Neuronal stem cell (in vitro differentiated cells): ENCODE measurements at regions not wholly inside any gene's neighbourhood (a gene's known extent, or its start where the extent isn't known, plus 50 kb on each side); places are given as distances from the start of the nearest gene placed in this dataset.

Experiments used
- DNase-seq: peaks from one replicate; pipeline ENCODE4 v3.0.0-alpha.2; 2013; ENCODE audit warnings: low spot score
- H2AFZ ChIP-seq: one replicate; pipeline ENCODE4 v1.6.1; 2013; ENCODE audit warnings: mild to moderate bottlenecking, low read length, inconsistent platforms
- H2AK5ac ChIP-seq: 2 replicates; pipeline ENCODE4 v1.6.1; 2013; ENCODE audit warnings: low read depth, mild to moderate bottlenecking, inconsistent platforms, low read length, moderate library complexity, mixed read lengths
- H2BK120ac ChIP-seq: 2 replicates; pipeline ENCODE4 v1.6.1; 2013; ENCODE audit warnings: low read depth, mild to moderate bottlenecking, inconsistent platforms, low read length, moderate library complexity, mixed read lengths
- H2BK12ac ChIP-seq: one replicate; pipeline ENCODE4 v1.6.1; 2013; ENCODE audit warnings: low read length, inconsistent platforms
- H2BK15ac ChIP-seq: 2 replicates; pipeline ENCODE4 v1.6.1; 2013; ENCODE audit warnings: mild to moderate bottlenecking, low read length, inconsistent platforms, mixed read lengths
- H2BK5ac ChIP-seq: one replicate; pipeline ENCODE4 v1.6.1; 2013; ENCODE audit warnings: inconsistent platforms, mild to moderate bottlenecking, low read length, moderate library complexity
- H3K14ac ChIP-seq: one replicate; pipeline ENCODE4 v1.6.1; 2013; ENCODE audit warnings: low read length, inconsistent platforms
- H3K18ac ChIP-seq: 2 replicates; pipeline ENCODE4 v1.6.1; 2013; ENCODE audit warnings: low read length, inconsistent platforms
- H3K23ac ChIP-seq: 2 replicates; pipeline ENCODE4 v1.6.1; 2013; ENCODE audit warnings: low read depth, mild to moderate bottlenecking, mixed read lengths, low read length, inconsistent platforms; ENCODE audit not compliant: poor library complexity
- H3K27ac ChIP-seq: replicated peaks from 3 replicates; pipeline ENCODE4 v1.5.1; 2013; ENCODE audit warnings: low read length, inconsistent platforms
- H3K27me3 ChIP-seq, 3 experiments: 2 replicates each; pipeline ENCODE4 v1.6.1; 2013; ENCODE audit warnings: low read length in 3 of 3, mild to moderate bottlenecking in 2 of 3, inconsistent platforms in 1 of 3, low read depth in 1 of 3, mixed read lengths in 1 of 3, moderate library complexity in 1 of 3; ENCODE audit not compliant: control insufficient read depth in 3 of 3, insufficient read depth in 3 of 3
- H3K36me3 ChIP-seq, 2 donors: replicated peaks in 1 of 2; 2 replicates each; pipeline ENCODE4 v1.6.1; 2013; ENCODE audit warnings: low read length in 2 of 2; ENCODE audit not compliant: control insufficient read depth in 2 of 2, insufficient read depth in 2 of 2
- H3K4ac ChIP-seq: 2 replicates; pipeline ENCODE4 v1.6.1; 2013; ENCODE audit warnings: inconsistent platforms, mild to moderate bottlenecking, low read length, moderate library complexity
- H3K4me1 ChIP-seq, 2 donors: 1 replicate in 1 of 2; 2 replicates in 1 of 2; pipeline ENCODE4 v1.6.1; 2013; ENCODE audit warnings: low read length in 2 of 2, low read depth in 1 of 2; ENCODE audit not compliant: control insufficient read depth in 2 of 2, insufficient read depth in 1 of 2
- H3K4me2 ChIP-seq: one replicate; pipeline ENCODE4 v1.6.1; 2013; ENCODE audit warnings: mild to moderate bottlenecking, low read length, inconsistent platforms; ENCODE audit not compliant: insufficient read depth, poor library complexity, severe bottlenecking
- H3K4me3 ChIP-seq, 2 donors: 2 replicates each; pipeline ENCODE4 v1.5.1; 2013; ENCODE audit warnings: low read length in 2 of 2, mild to moderate bottlenecking in 2 of 2, inconsistent platforms in 1 of 2, moderate library complexity in 1 of 2
- H3K79me1 ChIP-seq: one replicate; pipeline ENCODE4 v1.6.1; 2013; ENCODE audit warnings: low read depth, mild to moderate bottlenecking, inconsistent platforms, low read length, moderate library complexity
- H3K9ac ChIP-seq: one replicate; pipeline ENCODE4 v1.6.1; 2013; ENCODE audit warnings: mild to moderate bottlenecking, low read depth, low read length, inconsistent platforms; ENCODE audit not compliant: poor library complexity
- H3K9me3 ChIP-seq, 2 donors: replicated peaks in 1 of 2; 2 replicates each; pipeline versions ENCODE3 to v1.6.1; 2013; ENCODE audit warnings: low read length in 2 of 2, mild to moderate bottlenecking in 2 of 2, inconsistent platforms in 1 of 2, low read depth in 1 of 2, mixed read lengths in 1 of 2, moderate library complexity in 1 of 2; ENCODE audit not compliant: control insufficient read depth in 2 of 2, insufficient read depth in 1 of 2
- H4K8ac ChIP-seq: one replicate; pipeline ENCODE4 v1.6.1; 2013; ENCODE audit warnings: low read depth, mild to moderate bottlenecking, inconsistent platforms, low read length, moderate library complexity
- H4K91ac ChIP-seq: one replicate; pipeline ENCODE4 v1.6.1; 2013; ENCODE audit warnings: low read length, low read depth, mild to moderate bottlenecking, inconsistent platforms; ENCODE audit not compliant: poor library complexity
- WGBS, 2 donors: extraction: QIAGEN DNeasy Blood & Tissue Kit; methylation state at CpG; one replicate each; pipeline ENCODE4 v1.1.7; 2013; ENCODE audit warnings: missing lambda C conversion rate in 2 of 2, mixed read lengths in 1 of 2; ENCODE audit not compliant: insufficient read length in 2 of 2, insufficient replicate concordance in 1 of 2; ENCODE audit errors: extremely low coverage in 2 of 2; 5-methylcytosine and 5-hydroxymethylcytosine counted together

- H3K9ac ChIP-seq = no peak overlapping the region
- no peak for DNase-seq
- H3K9me3 ChIP-seq = no peaks in the 10 kb centered on the region
- no peak overlapping the region for H3K27ac ChIP-seq
- no peak overlapping the region for H3K4me2 ChIP-seq
- no peak overlapping the region for H2BK120ac ChIP-seq
- H2AK5ac ChIP-seq = no peak overlapping the region
- H3K4me1 ChIP-seq = peaks cover 2% of the 10 kb centered on the region in 2 donors
- H3K79me1 ChIP-seq = no peaks in the 10 kb centered on the region
- no peak overlapping the region for H2AFZ ChIP-seq
- H3K14ac ChIP-seq = no peak overlapping the region
- H3K18ac ChIP-seq = no peak overlapping the region
- no peak overlapping the region for H3K4me3 ChIP-seq
- no peaks in the 10 kb centered on the region for H3K27me3 ChIP-seq
- H4K8ac ChIP-seq = no peak overlapping the region
- no peaks in the 10 kb centered on the region for H3K36me3 ChIP-seq
- no peak overlapping the region for H2BK12ac ChIP-seq
- no peak overlapping the region for H4K91ac ChIP-seq
- WGBS, 2 donors = no CpG with 5 or more reads among the region's 1 CpG
- H2BK5ac ChIP-seq = no peak overlapping the region
- no peak overlapping the region for H3K23ac ChIP-seq
- no peak overlapping the region for H2BK15ac ChIP-seq
- no peak overlapping the region for H3K4ac ChIP-seq
These were observed 167.8 kb downstream of the GPAT3 start for GRCh38 chr4:83703752-83704151.

DNA sequence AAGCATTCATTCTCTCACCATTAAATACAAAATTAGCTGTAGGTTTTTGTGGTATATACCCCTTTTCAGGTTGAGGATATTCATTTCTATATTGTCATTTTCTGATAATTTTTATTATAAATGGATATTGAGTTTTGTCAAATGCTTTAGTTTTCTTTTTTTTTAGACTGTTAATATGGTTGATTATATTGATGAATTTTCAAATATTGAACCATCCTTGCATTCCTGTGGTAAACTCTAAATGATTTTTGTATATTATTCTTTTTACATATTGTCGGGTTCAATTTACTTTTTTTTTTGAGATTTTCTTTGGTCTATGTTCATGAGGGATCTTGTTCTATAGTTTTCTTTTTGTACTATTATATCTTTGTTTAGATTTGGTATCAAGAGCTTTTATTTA is 165.1 kb downstream of the GPAT3 start:
- H3K14ac ChIP-seq = no peak overlapping the region
- H3K27me3 ChIP-seq = no peaks in the 10 kb centered on the region
- no peak overlapping the region for H4K8ac ChIP-seq
- H2BK12ac ChIP-seq = no peak overlapping the region
- no peak overlapping the region for H3K9ac ChIP-seq
- no peaks in the 10 kb centered on the region for H3K36me3 ChIP-seq
- H2BK120ac ChIP-seq = no peak overlapping the region
- H3K23ac ChIP-seq = no peak overlapping the region
- no peak overlapping the region for H2AK5ac ChIP-seq
- DNase-seq = no peak
- H3K4ac ChIP-seq = no peak overlapping the region
- no peak overlapping the region for H4K91ac ChIP-seq
- no peaks in the 10 kb centered on the region for H3K79me1 ChIP-seq
- no peak overlapping the region for H3K4me2 ChIP-seq
- no peak overlapping the region for H2BK5ac ChIP-seq
- H2BK15ac ChIP-seq = no peak overlapping the region
- H3K4me3 ChIP-seq = no peak overlapping the region
- no CpG with 5 or more reads among the region's 1 CpG for WGBS, 2 donors
- no peaks in the 10 kb centered on the region for H3K9me3 ChIP-seq
- no peak overlapping the region for H2AFZ ChIP-seq
- no peaks in the 10 kb centered on the region for H3K4me1 ChIP-seq
- H3K18ac ChIP-seq = no peak overlapping the region
- no peak overlapping the region for H3K27ac ChIP-seq

- no peak overlapping the region for H2BK5ac ChIP-seq
- WGBS, 2 donors = no CpG with 5 or more reads among the region's 1 CpG
- H2AK5ac ChIP-seq = no peak overlapping the region
- H3K27me3 ChIP-seq = no peaks in the 10 kb centered on the region
- no peak overlapping the region for H3K27ac ChIP-seq
- H3K79me1 ChIP-seq = no peaks in the 10 kb centered on the region
- no peak overlapping the region for H2AFZ ChIP-seq
- H3K4me3 ChIP-seq = no peak overlapping the region
- H3K4me2 ChIP-seq = no peak overlapping the region
- no peak overlapping the region for H3K9ac ChIP-seq
- H3K23ac ChIP-seq = no peak overlapping the region
- no peak for DNase-seq
- no peak overlapping the region for H3K14ac ChIP-seq
- H3K4ac ChIP-seq = no peak overlapping the region
- H4K8ac ChIP-seq = no peak overlapping the region
- no peaks in the 10 kb centered on the region for H3K4me1 ChIP-seq
- H2BK15ac ChIP-seq = no peak overlapping the region
- no peaks in the 10 kb centered on the region for H3K9me3 ChIP-seq
- H3K18ac ChIP-seq = no peak overlapping the region
- no peak overlapping the region for H2BK120ac ChIP-seq
- H3K36me3 ChIP-seq = no peaks in the 10 kb centered on the region
- no peak overlapping the region for H4K91ac ChIP-seq
- H2BK12ac ChIP-seq = no peak overlapping the region
These were observed 163.4 kb downstream of the GPAT3 start for GRCh38 chr4:83699358-83699757.

- Histone ChIP-seq H2BK5ac (no peak overlapping the region), H3K9me3 (no peaks in the 10 kb centered on the region), H2BK12ac (no peak overlapping the region), H2AFZ (no peak overlapping the region), H3K18ac (no peak overlapping the region), H3K23ac (no peak overlapping the region), H3K4ac (no peak overlapping the region), H3K4me2 (no peak overlapping the region), H3K9ac (no peak overlapping the region), H2BK120ac (no peak overlapping the region), H2BK15ac (no peak overlapping the region), H3K27me3 (no peaks in the 10 kb centered on the region), H3K27ac (no peak overlapping the region), H3K14ac (no peak overlapping the region), H3K4me1 (peaks cover 0 to 1% of the 10 kb centered on the region in 2 donors), H3K4me3 (no peak overlapping the region), H3K79me1 (no peaks in the 10 kb centered on the region), H2AK5ac (no peak overlapping the region), H4K91ac (no peak overlapping the region), H4K8ac (no peak overlapping the region), H3K36me3 (no peaks in the 10 kb centered on the region)
- no peak for DNase-seq
- WGBS, 2 donors = no CpG with 5 or more reads among the region's 1 CpG
These were observed 156.1 kb downstream of the GPAT3 start for GRCh38 chr4:83692028-83692427.
